ENCODE measurements at regions not wholly inside any gene's neighbourhood (a gene's known extent, or its start where the extent isn't known, plus 50 kb on each side); places are given as distances from the start of the nearest gene placed in this dataset.
"Not testable (repeated sequence)": the region's sequence is repeated elsewhere in the genome, so short reads cannot be mapped to it uniquely, and the experiment has no call there.

- Histone ChIP-seq H3K4me1 (no peaks in the 10 kb centered on the region), H3K27ac (no peak overlapping the region), H3K9me3 (no peaks in the 10 kb centered on the region), H3K4me3 (no peak overlapping the region), H3K36me3 (ENCODE audit: low read depth, missing control alignments) (no peaks in the 10 kb centered on the region), H3K27me3 (no peaks in the 10 kb centered on the region)
- WGBS, 2 donors = 92 to 96% methylated on average over 2 of the region's 2 CpGs
- no peak for DNase-seq
- intact Hi-C loops (cut with DNase I; ENCODE audit: low total_unique reads) = no loop called here
- TF ChIP-seq CTCF (IDR thresholded peaks at IDR 0.05) = no peak
- TF ChIP-seq POLR2A (IDR thresholded peaks at IDR 0.05) = no peak
These were observed 318.8 kb upstream of the KCNMB2 start for GRCh38 chr3:178217479-178217878.

DNA sequence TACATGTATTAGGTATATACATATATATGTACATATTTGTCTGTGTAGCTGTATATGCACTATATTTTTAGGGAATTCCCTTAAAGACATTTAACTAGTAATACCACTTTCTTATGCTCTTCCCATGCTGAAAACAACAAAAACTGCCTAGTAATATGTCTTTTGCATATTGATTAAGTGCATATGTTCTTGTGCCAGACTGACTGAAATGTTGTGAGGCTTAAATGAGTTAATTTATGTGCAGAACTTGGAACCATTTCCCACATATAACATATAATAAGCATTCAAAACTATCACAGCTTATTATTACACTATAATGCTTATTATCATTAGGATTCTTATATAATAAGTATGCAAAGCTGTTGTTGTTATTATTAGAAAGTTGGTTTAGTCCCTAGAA, 318.0 kb upstream of the KCNMB2 start:
- intact Hi-C loops (cut with DNase I; ENCODE audit: low total_unique reads) = no loop called here
- Histone ChIP-seq H3K27ac (no peak overlapping the region), H3K36me3 (ENCODE audit: low read depth, missing control alignments) (no peaks in the 10 kb centered on the region), H3K9me3 (no peaks in the 10 kb centered on the region), H3K27me3 (no peaks in the 10 kb centered on the region), H3K4me3 (no peak overlapping the region), H3K4me1 (no peaks in the 10 kb centered on the region)
- TF ChIP-seq CTCF (IDR thresholded peaks at IDR 0.05) (no peak), POLR2A (IDR thresholded peaks at IDR 0.05) (no peak)
- DNase-seq = no peak

- intact Hi-C loops (cut with DNase I; ENCODE audit: low total_unique reads) = not testable (repeated sequence)
- WGBS, 2 donors = 81 to 92% methylated on average over 4 of the region's 4 CpGs
These were observed 316.6 kb upstream of the KCNMB2 start for GRCh38 chr3:178219661-178220060.

GRCh38 chr3:178223876-178224275, 312.4 kb upstream of the KCNMB2 start:
- Histone ChIP-seq H3K9me3 (no peaks in the 10 kb centered on the region), H3K27me3 (no peaks in the 10 kb centered on the region), H3K4me3 (no peak overlapping the region), H3K36me3 (ENCODE audit: low read depth, missing control alignments) (no peaks in the 10 kb centered on the region), H3K4me1 (no peaks in the 10 kb centered on the region), H3K27ac (no peak overlapping the region)
- no peak for DNase-seq
- TF ChIP-seq POLR2A (IDR thresholded peaks at IDR 0.05) (no peak), CTCF (IDR thresholded peaks at IDR 0.05) (no peak)
- intact Hi-C loops (cut with DNase I; ENCODE audit: low total_unique reads) = no loop called here

More at GRCh38 chr3:178219661-178220060, 316.6 kb upstream of the KCNMB2 start:
- H3K4me1 ChIP-seq; H3K9me3 ChIP-seq; H3K4me3 ChIP-seq; H3K27me3 ChIP-seq; H3K27ac ChIP-seq; H3K36me3 ChIP-seq (ENCODE audit: low read depth, missing control alignments); DNase-seq: not testable (repeated sequence)

- no peaks in the 10 kb centered on the region for H3K9me3 ChIP-seq
- DNase-seq = no peak
- H3K4me1 ChIP-seq = no peaks in the 10 kb centered on the region
- H3K27me3 ChIP-seq = no peaks in the 10 kb centered on the region
- no peak overlapping the region for H3K27ac ChIP-seq
- H3K36me3 ChIP-seq (ENCODE audit: low read depth, missing control alignments) = no peaks in the 10 kb centered on the region
- intact Hi-C loops (cut with DNase I; ENCODE audit: low total_unique reads) = no loop called here
- no peak overlapping the region for H3K4me3 ChIP-seq
- 87 to 89% methylated on average over 2 of the region's 2 CpGs for WGBS, 2 donors
- no peak for TF ChIP-seq POLR2A (IDR thresholded peaks at IDR 0.05)
- TF ChIP-seq CTCF (IDR thresholded peaks at IDR 0.05) = no peak
These were observed 310.1 kb upstream of the KCNMB2 start for GRCh38 chr3:178226094-178226493.

Data from testis (tissue), 2 donors.